HG02981 (cell line): ENCODE measurements at regions not wholly inside any gene's neighbourhood (a gene's known extent, or its start where the extent isn't known, plus 50 kb on each side); places are given as distances from the start of the nearest gene placed in this dataset.
"Not testable (repeated sequence)": the region's sequence is repeated elsewhere in the genome, so short reads cannot be mapped to it uniquely, and the experiment has no call there.

Source experiments
- ATAC-seq: cut with Tn5 transposase; IDR thresholded peaks from one replicate; pipeline ENCODE4 v1.9.1; 2021; ENCODE audit warnings: mild to moderate bottlenecking, moderate library complexity; ENCODE audit not compliant: unreplicated experiment

- ATAC-seq, result no peak
These were observed 1112.1 kb downstream of the RPA4 start for GRCh38 chrX:97995834-97996233.

- ATAC-seq, result no peak
These were observed 1145.0 kb downstream of the RPA4 start for GRCh38 chrX:98028691-98029090.

GRCh38 chrX:98029861-98030260 is 1146.2 kb downstream of the RPA4 start:
- ATAC-seq, result no peak

- ATAC-seq, result no peak
These were observed 1173.5 kb downstream of the RPA4 start for GRCh38 chrX:98057176-98057575.

- ATAC-seq, result no peak
These were observed 1181.4 kb downstream of the RPA4 start for GRCh38 chrX:98065151-98065550.

- no peak for ATAC-seq
These were observed 1183.9 kb downstream of the RPA4 start for GRCh38 chrX:98067611-98068010.

GRCh38 chrX:98068024-98068580 is 1184.4 kb downstream of the RPA4 start:
- ATAC-seq, result no peak

GRCh38 chrX:98071331-98071730 is 1187.6 kb downstream of the RPA4 start:
- ATAC-seq, result no peak

GRCh38 chrX:98077440-98077839 is 1193.7 kb downstream of the RPA4 start:
- no peak for ATAC-seq

GRCh38 chrX:98111684-98112083 is 1228.0 kb downstream of the RPA4 start:
- no peak for ATAC-seq

GRCh38 chrX:98114021-98114420 is 1230.3 kb downstream of the RPA4 start:
- no peak for ATAC-seq

GRCh38 chrX:98141466-98141865 is 1257.8 kb downstream of the RPA4 start:
- no peak for ATAC-seq

- no peak for ATAC-seq
These were observed 1307.3 kb downstream of the RPA4 start for GRCh38 chrX:98191003-98191402.

- no peak for ATAC-seq
These were observed 1310.3 kb downstream of the RPA4 start for GRCh38 chrX:98194036-98194435.

- no peak for ATAC-seq
These were observed 1320.1 kb downstream of the RPA4 start for GRCh38 chrX:98203800-98204199.

- ATAC-seq, result no peak
These were observed 1324.2 kb downstream of the RPA4 start for GRCh38 chrX:98207947-98208346.

GRCh38 chrX:98231003-98231402 is 1347.3 kb downstream of the RPA4 start:
- no peak for ATAC-seq

GRCh38 chrX:98240061-98240460 is 1356.4 kb downstream of the RPA4 start:
- ATAC-seq, result not testable (repeated sequence)

GRCh38 chrX:98263135-98263534 is 1379.4 kb downstream of the RPA4 start:
- no peak for ATAC-seq

- no peak for ATAC-seq
These were observed 1406.0 kb downstream of the RPA4 start for GRCh38 chrX:98289726-98290125.

GRCh38 chrX:98294310-98294709 is 1410.6 kb downstream of the RPA4 start:
- ATAC-seq, result no peak

GRCh38 chrX:98296129-98296528 is 1412.4 kb downstream of the RPA4 start:
- ATAC-seq, result no peak

- no peak for ATAC-seq
These were observed 1416.1 kb downstream of the RPA4 start for GRCh38 chrX:98299785-98300184.
